ENCODE measurements at regions not wholly inside any gene's neighbourhood (a gene's known extent, or its start where the extent isn't known, plus 50 kb on each side); places are given as distances from the start of the nearest gene placed in this dataset.

DNA sequence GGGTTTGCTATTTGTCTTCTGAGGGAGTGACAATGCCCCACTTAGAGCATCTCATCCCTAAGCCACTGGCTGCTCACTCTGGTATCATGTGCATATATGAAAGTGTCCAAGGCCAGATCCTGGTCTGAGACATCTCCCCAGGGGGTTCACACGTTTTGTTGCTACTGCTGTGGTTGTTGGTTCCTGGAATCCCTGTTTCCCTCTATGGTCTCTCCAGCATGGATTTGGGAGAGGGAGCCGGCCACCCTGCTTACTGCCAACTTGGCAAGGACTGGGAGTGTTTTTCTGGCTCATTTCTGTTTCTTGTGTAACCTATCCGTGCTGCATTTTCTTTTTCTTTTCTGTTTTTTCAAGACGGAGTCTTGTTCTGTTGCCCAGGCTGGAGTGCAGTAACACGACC lies 101.3 kb upstream of the MAX start:
- H3K27me3 ChIP-seq (ENCODE audit: control insufficient read depth, extremely low read depth, insufficient read depth, low read length): no peaks in the 10 kb centered on the region
- H2AFZ ChIP-seq (ENCODE audit: control insufficient read depth, low read length): no peak overlapping the region
- H3K9me1 ChIP-seq (ENCODE audit: control insufficient read depth, extremely low read depth, insufficient read depth, low read length): no peaks in the 10 kb centered on the region
- H4K20me1 ChIP-seq (ENCODE audit: control insufficient read depth, extremely low read depth, insufficient read depth, low read length): no peaks in the 10 kb centered on the region
- H3K36me3 ChIP-seq (ENCODE audit: control insufficient read depth in 2 of 2, extremely low read depth in 1 of 2, insufficient read depth in 2 of 2, low read length in 2 of 2): no peaks in the 10 kb centered on the region
- FAIRE-seq: no peak
- dilution Hi-C loops (cut with MboI; ENCODE audit: extremely low pct_ligation_motif_present, low sequenced_read_pairs): no loop called here
- H3K4me3 ChIP-seq (ENCODE audit: control insufficient read depth in 2 of 3, extremely low read depth in 1 of 3, insufficient read depth in 2 of 3, low read depth in 1 of 3, low read length in 3 of 3): no peak overlapping the region
- H3K4me1 ChIP-seq (ENCODE audit: control insufficient read depth, extremely low read depth, insufficient read depth, low read length): peaks cover 7% of the 10 kb centered on the region
- TF ChIP-seq, protein P1, sequence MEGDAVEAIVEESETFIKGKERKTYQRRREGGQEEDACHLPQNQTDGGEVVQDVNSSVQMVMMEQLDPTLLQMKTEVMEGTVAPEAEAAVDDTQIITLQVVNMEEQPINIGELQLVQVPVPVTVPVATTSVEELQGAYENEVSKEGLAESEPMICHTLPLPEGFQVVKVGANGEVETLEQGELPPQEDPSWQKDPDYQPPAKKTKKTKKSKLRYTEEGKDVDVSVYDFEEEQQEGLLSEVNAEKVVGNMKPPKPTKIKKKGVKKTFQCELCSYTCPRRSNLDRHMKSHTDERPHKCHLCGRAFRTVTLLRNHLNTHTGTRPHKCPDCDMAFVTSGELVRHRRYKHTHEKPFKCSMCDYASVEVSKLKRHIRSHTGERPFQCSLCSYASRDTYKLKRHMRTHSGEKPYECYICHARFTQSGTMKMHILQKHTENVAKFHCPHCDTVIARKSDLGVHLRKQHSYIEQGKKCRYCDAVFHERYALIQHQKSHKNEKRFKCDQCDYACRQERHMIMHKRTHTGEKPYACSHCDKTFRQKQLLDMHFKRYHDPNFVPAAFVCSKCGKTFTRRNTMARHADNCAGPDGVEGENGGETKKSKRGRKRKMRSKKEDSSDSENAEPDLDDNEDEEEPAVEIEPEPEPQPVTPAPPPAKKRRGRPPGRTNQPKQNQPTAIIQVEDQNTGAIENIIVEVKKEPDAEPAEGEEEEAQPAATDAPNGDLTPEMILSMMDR (optimal IDR thresholded peaks at IDR 0.05 in 1 of 3, IDR thresholded peaks at IDR 0.05 in 1 of 3, conservative IDR thresholded peaks at IDR 0.05 in 1 of 3; ENCODE audit: extremely low read depth in 1 of 3, insufficient read depth in 2 of 3, low read length in 3 of 3): no peak
- no peak for TF ChIP-seq EZH2 (IDR thresholded peaks at IDR 0.05; ENCODE audit: low read length)
- no peak overlapping the region for H3K4me2 ChIP-seq (ENCODE audit: control insufficient read depth, extremely low read depth, insufficient read depth, low read depth, low read length)
- no peaks in the 10 kb centered on the region for H3K79me2 ChIP-seq (ENCODE audit: control insufficient read depth, insufficient read depth, low read length)
- no peak overlapping the region for H3K9ac ChIP-seq (ENCODE audit: control insufficient read depth, extremely low read depth, insufficient read depth, low read length)
- no peaks in the 10 kb centered on the region for H3K9me3 ChIP-seq (ENCODE audit: control insufficient read depth, low read depth, low read length)
- no peak overlapping the region for H3K27ac ChIP-seq (ENCODE audit: control insufficient read depth, insufficient read depth, low read length)
- no peak for DNase-seq (ENCODE audit: low read depth, low spot score)

DNA sequence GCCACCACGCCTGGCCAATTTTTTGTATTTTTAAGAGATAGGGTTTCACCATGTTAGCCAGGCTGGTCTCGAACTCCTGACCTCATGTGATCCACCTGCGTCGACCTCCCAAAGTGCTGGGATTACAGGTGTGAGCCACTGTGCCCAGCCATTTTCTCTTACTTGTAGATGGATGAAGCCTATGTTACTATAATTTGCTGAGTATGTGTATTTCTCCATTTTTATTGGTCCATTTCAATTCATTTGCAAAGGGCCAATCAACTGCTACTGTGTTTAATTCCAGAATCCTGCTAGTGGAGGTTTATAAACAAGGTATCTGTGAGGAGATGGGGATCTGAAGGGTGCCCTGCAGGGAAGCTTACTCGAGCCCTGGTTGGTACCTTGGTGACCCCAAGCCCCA lies 101.7 kb upstream of the MAX start:
- H4K20me1 ChIP-seq (ENCODE audit: control insufficient read depth, extremely low read depth, insufficient read depth, low read length): no peaks in the 10 kb centered on the region
- no peaks in the 10 kb centered on the region for H3K79me2 ChIP-seq (ENCODE audit: control insufficient read depth, insufficient read depth, low read length)
- no peak for TF ChIP-seq EZH2 (IDR thresholded peaks at IDR 0.05; ENCODE audit: low read length)
- TF ChIP-seq, protein P1 (optimal IDR thresholded peaks at IDR 0.05 in 1 of 3, IDR thresholded peaks at IDR 0.05 in 1 of 3, conservative IDR thresholded peaks at IDR 0.05 in 1 of 3; ENCODE audit: extremely low read depth in 1 of 3, insufficient read depth in 2 of 3, low read length in 3 of 3): no peak

More for the DNA sequence above, 101.7 kb upstream of the MAX start:
- Histone ChIP-seq H3K9me3 (ENCODE audit: control insufficient read depth, low read depth, low read length) (no peaks in the 10 kb centered on the region), H3K4me3 (ENCODE audit: control insufficient read depth in 2 of 3, extremely low read depth in 1 of 3, insufficient read depth in 2 of 3, low read depth in 1 of 3, low read length in 3 of 3) (no peak overlapping the region), H3K9ac (ENCODE audit: control insufficient read depth, extremely low read depth, insufficient read depth, low read length) (no peak overlapping the region), H3K4me2 (ENCODE audit: control insufficient read depth, extremely low read depth, insufficient read depth, low read depth, low read length) (no peak overlapping the region), H3K4me1 (ENCODE audit: control insufficient read depth, extremely low read depth, insufficient read depth, low read length) (peaks cover 7% of the 10 kb centered on the region), H3K27me3 (ENCODE audit: control insufficient read depth, extremely low read depth, insufficient read depth, low read length) (no peaks in the 10 kb centered on the region), H3K27ac (ENCODE audit: control insufficient read depth, insufficient read depth, low read length) (no peak overlapping the region), H2AFZ (ENCODE audit: control insufficient read depth, low read length) (no peak overlapping the region), H3K9me1 (ENCODE audit: control insufficient read depth, extremely low read depth, insufficient read depth, low read length) (no peaks in the 10 kb centered on the region), H3K36me3 (ENCODE audit: control insufficient read depth in 2 of 2, extremely low read depth in 1 of 2, insufficient read depth in 2 of 2, low read length in 2 of 2) (no peaks in the 10 kb centered on the region)
- dilution Hi-C loops (cut with MboI; ENCODE audit: extremely low pct_ligation_motif_present, low sequenced_read_pairs): no loop called here
- FAIRE-seq: no peak
- no peak for DNase-seq (ENCODE audit: low read depth, low spot score)

Measured in keratinocyte (primary cell).